Activated CD8-positive, alpha-beta memory T cell treated with anti-CD3 and anti-CD28 coated beads for 36 hours (primary cell): ENCODE measurements at regions not wholly inside any gene's neighbourhood (a gene's known extent, or its start where the extent isn't known, plus 50 kb on each side); places are given as distances from the start of the nearest gene placed in this dataset.

Source experiments
- CTCF ChIA-PET: fragments of 350-600 bp; sonication (Branson Sonifier 250); formaldehyde crosslinking; loops from one replicate; lab custom pipeline; 2021; ENCODE audit warnings: antibody characterized with exemption; lab: Charles Lee
- POLR2A ChIA-PET: fragments of 350-600 bp; sonication (Branson Sonifier 250); formaldehyde crosslinking; loops from one replicate; lab custom pipeline; 2021; ENCODE audit warnings: antibody characterized with exemption; lab: Charles Lee

DNA sequence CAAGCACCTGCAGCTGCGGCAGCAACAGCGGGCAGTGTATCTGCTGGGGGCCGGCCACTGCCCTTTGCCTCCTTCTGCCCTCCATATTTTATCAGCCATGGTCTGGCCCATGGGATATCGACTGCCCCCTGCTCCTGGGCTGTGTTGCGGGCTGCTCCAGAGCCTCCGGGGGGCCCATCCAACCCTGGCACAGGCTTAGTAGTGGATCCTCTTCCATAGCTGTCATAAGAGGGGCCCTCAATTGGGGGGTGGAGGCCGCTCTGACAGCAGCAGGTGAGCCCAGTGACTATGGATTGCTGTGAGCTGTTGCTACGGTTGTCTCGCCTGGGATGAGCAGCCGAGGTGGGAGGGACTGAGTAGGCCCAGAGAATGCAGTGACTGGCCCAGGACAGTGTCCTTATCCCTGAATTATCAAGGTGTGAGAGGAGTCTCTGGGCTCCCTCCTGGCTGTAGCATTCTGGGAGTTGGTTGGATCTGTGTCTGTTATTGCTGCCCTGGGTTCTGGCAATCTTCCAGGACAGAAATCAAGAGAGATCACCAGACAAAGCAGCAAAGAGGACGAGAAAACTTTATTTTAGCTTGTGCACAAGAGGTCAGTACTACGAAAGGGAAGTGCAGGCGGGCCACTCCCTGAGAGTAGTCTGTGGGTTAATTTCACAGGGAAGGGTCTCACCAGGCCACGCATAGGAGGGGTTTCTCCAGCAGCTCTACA, 145.1 kb downstream of the ASB1 start:
- ChIA-PET CTCF (interaction anchor here (0.5 to 0.8 kb wide), 2 partner anchors 55 to 671 kb away, joined by 3 read pairs; no protein-coding TSS in a partner anchor), POLR2A (no interaction called here)

DNA sequence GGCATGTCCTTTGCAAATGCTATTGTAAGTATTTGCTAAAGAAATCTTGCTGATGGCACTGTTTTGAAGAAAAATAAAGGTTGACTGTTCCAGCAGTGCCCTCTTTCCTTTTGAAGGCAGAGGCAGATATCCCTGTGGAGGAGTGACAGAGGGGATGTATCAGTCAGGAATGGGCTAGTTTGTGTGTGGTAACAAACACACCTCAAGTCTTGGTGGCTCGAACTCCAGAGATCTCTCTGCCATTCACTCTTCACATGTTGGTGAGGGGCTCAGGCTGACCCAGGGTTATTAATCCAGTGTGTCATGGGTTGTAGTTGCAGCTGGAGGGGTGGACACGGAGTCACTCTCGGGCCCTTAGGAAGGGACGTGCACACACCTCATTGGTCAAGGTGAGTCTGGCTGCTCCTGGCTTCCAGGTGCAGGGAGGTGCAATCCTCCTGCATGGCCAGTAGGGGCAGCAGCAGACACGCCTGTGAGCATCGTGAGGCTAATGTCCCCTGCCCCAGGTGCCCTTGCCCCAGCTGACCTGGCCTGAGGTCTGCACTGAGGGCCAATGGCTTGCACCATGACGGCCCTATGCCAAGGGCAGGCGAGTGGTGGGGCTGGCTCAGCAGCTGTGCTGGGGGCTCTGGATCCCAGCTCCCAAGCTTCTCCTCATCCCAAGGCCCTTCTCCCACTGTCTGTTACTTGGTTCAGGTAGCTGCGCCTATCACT, 146.5 kb downstream of the ASB1 start:
- ChIA-PET CTCF (no interaction called here), POLR2A (no interaction called here)

DNA sequence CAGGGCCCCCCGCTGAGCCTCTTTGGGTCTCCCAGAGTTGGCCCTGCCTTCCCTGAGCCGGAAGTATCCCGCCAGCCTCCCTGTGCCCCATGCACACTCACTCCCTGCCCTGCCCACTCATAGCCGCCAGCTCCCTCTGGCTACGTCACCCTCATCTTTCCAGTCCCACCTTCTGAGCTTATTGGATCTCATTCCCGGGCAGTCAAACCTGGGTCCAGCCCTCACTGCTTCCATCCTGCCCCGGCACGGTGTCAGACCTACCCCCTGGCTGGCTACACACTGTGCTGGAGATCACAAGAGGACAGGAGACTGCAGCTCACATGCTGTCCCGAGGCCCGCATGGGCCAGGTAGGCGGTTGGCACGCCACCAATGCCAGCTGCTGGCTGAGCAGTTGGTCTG, 147.2 kb downstream of the ASB1 start:
- CTCF ChIA-PET, result no interaction called here
- POLR2A ChIA-PET, result no interaction called here

DNA sequence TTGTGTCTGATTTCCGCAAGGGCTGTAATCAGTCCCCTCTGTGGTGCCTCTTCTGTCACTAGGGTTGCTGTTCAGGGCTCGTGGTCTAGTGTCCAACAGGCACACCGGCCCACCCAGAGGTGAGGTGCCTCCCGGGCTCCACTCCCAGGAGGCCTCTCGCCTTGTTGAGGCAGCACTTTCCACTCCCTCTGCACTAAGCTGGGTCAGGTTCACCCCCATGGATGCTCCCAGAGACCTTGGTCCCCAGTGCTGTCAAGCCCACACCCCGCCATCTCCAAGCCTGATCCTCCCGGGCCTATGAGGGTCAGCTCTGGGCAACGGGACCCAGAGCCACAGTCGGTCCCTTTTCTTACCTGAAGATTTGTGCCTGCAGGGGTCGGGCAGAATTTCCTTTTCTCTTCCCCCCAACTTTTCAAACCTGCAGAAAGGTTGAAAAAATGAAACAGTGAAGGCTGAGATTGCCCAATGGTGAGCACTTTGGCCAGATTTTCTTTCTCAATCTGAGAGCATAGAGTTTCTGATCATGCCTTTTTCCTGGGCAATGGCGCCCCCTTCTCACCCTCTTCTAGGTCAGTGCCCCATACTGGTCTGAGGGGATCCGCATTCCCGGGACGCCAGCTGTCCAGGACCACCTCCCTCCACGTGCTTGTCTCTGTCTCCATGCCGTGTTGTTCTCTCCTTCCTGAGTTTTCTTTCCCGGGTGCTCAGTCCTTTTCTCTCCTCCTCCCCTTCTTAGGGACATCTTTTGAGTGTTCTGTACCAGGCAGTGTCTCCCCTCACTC, 148.0 kb downstream of the ASB1 start:
- POLR2A ChIA-PET, result no interaction called here
- CTCF ChIA-PET, result no interaction called here

DNA sequence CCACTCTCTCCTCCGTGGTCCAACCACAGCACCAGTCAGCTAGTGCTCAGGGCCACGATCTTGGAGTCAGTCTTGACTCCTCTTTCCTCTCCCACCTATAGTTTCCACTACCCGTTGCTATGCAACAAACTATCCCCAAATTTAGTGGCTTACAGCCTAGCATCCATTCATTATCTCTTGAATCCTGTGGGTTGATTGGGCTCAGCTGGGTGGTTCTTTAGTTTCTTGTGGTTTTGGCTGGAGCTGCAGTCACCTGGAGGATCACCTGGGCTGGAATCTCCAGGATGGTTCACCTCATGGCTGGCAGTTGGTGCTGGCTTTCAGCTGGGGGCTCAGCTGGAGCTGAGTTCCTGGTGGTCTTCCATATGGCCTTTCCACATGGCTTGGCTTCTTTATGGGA, 149.9 kb downstream of the ASB1 start:
- POLR2A ChIA-PET, result no interaction called here
- CTCF ChIA-PET, result no interaction called here

DNA sequence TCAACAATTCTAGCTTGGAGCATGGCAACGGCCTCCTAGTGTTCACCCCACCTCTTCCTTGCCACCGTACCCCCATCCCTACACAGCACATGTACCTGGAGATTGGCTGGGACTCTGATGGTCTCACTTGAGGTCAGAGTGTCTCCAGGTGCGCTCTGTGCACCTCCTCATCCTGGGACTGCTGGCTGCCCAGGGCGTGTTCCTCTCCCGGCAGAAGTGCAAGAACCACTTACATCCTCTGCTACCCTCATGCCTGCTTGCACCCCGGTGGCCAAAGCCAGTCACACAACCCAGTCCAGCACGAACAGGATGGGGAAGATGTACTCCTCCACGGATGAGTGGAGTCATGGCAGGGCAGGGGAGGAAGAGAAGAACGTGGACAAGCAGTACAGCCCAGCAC, 151.5 kb downstream of the ASB1 start:
- ChIA-PET POLR2A (no interaction called here), CTCF (no interaction called here)

DNA sequence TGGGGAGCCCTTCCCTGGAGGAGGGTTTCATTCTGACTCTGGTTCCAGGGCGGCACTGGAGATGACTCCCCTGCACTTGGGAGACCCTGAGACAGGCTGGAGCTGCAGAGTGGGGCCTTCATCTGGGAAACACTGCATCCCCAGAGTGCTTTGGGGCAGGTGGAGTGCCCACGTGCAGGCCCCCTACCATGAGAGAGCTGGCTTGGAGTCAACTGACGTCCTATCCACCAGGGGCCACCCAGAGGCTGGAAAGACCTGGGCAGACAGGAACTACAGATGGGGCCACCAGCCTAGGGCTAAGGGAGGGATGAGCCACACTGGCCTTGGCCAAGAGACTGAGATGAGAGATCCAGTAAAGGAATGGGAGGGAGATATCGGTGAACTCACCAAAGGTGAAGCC, 153.8 kb downstream of the ASB1 start:
- CTCF ChIA-PET, result no interaction called here
- POLR2A ChIA-PET, result no interaction called here

DNA sequence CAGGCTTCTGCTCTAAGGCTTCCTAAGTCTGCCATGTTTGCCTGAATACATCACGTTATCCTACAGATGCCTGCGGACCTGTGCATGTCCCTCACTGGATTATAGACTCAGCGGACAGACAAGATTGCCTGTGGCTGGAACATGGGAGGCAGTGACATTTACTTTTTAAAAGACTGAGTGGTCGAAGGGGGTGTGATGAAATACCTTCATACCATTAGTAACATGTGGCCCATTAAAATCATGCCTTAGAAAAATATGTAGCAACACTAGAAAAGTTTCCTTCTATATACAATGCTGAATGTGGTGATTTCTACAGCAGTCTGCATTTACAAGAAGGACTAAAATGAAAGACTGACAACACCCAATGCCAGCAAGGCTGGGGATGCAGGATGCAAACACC, 154.4 kb downstream of the ASB1 start:
- CTCF ChIA-PET, result no interaction called here
- POLR2A ChIA-PET, result no interaction called here

DNA sequence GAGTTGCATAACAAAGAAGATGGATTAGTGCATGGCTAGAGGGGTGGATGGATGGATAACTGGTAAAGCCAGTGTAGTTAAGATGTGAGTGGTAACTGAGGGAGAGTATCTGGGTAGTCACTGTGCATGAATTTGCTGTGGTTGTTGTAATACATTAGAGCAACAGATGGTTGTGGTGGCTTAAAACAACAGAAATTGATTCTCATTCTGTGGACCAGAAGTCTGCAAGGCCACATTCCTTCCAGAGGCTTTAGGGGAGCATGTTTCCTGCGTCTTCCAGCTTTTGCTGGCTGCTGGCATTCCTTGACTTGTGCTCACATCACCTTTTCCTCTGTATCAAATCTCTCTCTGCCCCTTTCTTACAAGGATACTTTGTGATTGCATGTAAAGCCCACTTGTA, 155.4 kb downstream of the ASB1 start:
- CTCF ChIA-PET, result no interaction called here
- POLR2A ChIA-PET, result no interaction called here

DNA sequence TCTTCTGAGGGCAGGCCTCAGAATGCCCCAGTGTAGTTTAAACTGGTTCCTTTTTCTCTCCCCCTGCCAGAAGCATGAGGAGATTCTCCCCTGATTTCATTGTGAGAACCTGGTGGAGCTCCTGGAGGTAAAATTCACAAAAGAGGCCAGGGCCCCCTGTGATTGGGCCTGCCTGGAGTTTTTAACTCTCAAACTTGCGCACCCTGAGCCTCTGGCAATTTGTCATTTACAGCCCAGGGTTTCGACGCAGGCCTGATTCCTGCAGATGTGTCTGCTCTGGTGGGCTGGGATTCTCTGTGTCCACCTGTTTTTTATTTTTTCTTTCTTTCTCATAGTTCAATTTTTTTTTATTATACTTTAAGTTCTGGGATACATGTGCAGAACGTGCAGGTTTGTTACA, 157.9 kb downstream of the ASB1 start:
- ChIA-PET CTCF (no interaction called here), POLR2A (no interaction called here)

DNA sequence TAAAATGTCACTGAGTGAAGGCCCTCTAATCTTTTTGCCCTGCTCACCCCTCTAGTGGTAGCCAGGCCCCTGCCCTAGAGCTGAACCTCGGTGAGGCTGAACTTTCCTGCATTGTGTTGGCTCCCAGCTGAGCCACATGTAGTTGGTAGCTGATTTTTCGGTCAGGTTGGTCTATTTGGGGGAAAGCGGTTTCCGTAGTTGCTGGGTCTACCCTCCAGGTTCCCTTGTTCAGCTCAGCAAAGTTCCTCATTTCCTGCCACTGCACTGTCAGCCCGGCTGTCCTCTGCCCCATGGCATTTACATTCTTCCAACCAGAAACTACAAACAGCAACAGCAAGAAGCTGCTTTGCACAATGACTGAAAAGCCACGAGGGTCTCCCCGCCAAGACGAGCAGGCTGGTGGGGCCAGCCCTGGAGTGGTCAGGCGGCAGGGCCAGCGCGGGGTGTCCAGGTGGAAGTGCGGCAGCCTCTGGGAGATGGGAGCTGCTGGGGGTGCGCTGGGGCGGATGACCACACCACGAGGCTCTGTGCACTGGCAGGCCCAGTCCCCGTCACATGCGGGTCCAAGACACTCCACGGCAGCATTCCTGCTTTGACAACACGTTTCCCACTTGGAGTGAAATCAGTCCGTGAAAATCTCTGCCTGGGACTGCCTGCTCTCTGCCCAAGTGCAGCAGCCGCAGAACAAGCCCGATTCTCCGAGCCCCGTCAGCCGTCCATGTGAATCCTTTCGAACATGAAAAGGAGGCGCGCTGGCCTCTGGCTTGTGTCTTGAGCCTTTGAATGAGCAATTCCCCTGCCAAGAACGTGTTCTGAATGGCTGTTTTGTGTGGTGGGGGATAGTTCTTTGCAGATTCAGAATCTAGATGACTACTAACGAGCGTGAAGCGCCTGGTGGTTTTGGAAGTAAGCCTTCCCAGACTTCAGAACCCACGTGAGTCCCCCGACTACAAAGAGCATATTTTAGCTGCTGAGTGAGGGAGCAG, 159.4 kb downstream of the ASB1 start:
- ChIA-PET CTCF (no interaction called here), POLR2A (no interaction called here)

DNA sequence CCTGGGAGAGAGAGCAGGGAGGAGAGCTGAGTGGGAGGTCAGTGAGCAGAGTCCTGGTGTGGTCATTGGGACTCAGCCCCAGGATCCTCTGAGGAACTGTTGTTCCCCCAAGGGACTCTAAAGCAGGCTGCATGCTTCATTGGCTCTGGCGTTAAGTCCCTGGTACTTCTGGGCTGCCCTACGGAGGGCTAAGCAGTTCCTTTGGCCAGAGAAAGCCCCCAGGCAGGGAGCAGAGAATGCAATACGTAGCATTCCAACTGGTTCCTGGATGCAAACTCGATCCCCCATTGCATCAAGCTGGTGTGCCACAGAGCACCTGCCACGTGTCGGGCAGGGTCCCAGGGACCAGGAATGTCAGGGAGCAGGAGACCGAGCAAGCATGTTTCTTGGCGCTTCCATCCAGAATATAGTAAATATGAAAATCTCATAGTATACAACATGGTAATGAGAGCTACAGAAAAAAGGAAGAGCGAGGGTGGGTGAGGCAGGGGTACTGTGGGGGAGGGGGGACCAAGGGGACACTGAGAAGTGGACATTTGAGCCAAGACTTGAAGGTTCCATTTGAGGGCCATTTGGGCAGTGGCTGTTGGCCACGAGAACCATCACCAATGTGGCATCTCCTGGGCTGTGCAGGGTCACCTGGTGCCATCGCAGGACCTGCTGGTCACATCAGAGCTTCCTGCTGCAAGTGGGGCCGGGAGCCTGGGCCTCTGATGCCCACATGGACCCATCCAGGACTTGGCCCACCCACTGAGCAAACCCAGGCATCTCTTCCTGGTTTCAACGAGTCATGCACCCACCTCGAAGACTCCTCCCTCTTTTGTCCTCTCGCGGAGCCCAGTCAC, 160.4 kb downstream of the ASB1 start:
- POLR2A ChIA-PET, result no interaction called here

DNA sequence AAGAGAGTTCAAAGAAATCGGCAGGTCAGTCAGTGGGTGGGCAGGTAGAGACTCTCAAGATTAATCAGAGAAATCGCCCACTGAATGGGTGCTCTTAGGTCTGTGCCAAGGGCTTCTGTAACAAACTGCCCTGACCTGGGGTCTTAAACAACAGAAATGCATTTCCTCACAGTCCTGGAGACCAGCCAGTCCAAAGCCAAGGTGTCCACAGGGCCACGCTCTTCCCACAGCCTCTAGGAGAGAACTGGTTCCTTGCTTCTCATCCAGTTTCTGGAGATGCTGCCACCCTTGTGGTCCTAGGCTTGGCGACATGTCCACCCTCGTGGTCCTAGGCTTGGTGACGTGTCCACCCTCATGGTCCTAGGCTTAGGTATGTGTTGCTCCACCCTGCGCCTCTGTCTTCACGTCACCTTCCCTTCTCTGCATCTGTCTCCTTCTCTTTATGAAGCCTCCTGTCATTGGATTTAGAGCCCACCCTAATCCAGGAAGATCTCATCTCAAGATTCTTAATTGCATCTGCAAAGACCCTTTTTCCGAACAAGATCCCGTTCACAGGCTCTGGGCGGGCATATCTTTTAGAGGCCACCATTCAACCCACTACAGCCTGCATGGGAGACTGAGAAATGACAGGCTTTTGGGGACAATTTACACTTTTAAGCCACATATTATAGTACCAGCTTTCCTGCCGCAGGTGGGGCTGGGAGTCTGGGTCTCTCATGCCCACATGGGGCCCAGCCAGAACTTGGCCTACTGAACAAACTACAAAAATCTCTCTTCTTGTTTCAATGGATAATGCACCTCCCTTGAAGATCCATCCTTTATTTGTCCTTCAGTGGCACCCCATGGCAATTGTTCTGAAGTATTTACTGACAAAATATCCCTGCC, 161.3 kb downstream of the ASB1 start:
- CTCF ChIA-PET, result no interaction called here
- POLR2A ChIA-PET, result no interaction called here

More for the DNA sequence above, 160.4 kb downstream of the ASB1 start:
- CTCF ChIA-PET, result no interaction called here

DNA sequence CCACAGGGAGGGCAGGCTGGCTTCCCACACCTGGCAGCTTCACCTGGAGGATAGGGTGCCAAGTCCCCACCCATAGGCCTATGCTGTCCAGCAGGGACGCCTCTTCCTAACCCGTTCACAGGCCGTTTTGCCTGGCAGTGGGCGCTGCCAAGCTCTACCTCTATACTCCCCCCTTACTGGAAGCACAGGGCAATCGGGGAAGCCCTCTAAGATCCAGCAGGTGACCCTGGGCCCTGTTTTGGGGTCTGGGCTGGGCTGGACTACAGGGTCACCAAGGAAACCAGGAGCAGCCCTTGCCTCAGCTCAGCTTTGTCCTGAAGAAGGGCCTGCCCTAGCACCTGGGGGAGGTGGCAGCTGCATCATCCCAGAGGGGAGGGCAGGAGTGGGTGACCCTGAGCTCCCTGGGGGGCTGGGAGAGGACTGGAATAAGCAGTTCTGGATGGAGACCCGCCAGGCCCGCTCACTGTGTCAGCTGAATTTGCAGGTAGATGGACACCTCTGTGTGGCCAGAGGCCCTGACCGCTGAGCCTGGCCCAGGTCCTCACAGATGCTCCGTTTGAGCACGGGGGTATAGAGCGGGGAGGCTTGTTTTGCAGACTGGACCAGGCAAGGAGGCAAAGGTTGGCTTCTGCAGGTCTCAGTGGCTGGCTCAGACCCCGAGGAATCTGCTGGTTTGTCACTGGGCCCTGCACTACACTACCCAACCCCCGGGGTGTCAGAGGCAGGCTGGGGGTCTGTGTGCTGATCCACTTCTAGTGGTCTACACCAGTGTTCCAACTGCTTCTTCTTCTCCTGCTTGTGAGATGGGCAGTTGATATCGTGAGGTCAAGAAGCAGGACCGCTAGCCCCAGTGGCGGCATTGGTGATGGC, 163.1 kb downstream of the ASB1 start:
- ChIA-PET CTCF (no interaction called here), POLR2A (no interaction called here)

DNA sequence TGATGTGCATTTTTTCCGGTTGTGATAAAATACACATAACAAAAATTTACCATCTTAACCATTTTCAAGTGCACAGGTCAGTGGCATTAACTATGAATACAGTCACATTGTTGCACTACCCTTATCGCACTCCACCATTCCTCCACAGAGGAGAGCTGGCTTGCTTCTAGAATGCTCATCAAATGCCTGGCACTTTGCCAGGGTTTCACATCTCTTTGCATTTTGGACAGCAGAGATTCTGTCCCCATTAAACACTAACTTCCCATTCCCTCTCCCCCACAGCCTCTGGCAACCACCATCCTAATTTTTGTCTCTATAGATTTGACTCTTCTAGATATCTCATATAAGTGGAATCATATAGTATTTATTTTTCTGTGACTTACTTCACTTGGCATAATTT, 165.0 kb downstream of the ASB1 start:
- ChIA-PET POLR2A (no interaction called here), CTCF (no interaction called here)

DNA sequence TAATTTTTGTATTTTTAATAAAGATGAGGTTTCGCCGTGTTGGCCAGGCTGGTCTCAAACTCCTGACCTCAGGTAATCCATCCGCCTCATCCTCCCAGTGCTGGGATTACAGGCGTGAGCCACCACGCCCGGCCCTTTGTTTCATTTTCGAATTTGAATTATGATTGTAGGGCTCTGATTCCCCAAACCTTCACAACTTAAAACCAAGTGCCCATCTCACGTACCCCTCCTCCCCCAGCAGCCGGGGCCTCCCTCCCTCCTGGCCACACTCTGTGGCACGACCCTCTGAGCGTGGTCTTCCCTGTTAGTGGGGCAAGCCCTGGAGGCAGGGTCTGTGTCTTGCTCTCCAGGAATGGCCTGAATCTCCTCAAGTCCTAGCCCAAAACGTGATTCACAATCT, 166.5 kb downstream of the ASB1 start:
- ChIA-PET POLR2A (no interaction called here), CTCF (interaction anchor here (0.7 kb wide), 1 partner anchor 133 kb away, joined by 3 read pairs; no protein-coding TSS in a partner anchor)

DNA sequence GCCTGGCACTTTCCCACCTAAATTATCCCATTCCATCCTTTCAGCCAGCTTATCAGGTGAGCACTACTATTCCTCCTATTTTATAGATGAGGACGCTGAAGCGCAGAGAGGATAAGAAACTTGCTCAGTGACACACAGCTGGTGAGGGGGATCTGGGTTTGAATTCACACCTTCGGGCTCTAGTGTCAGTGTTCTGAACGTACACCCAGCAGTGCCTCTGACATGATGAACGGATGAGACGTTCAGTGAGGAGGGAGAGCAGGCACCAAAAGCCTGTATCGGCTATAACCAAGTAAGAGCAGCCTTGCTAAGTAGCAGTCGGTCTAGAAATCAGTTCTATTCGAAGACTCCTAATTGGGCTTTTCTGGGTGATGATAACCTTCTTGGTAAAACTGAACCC, 167.0 kb downstream of the ASB1 start:
- ChIA-PET POLR2A (no interaction called here), CTCF (no interaction called here)
